NT2/D1 (cell line): ENCODE measurements at regions not wholly inside any gene's neighbourhood (a gene's known extent, or its start where the extent isn't known, plus 50 kb on each side); places are given as distances from the start of the nearest gene placed in this dataset.

Experiments
- YY1 ChIP-seq: IDR thresholded peaks from 2 replicates; pipeline ENCODE4 v1.6.1; 2011; ENCODE audit not compliant: insufficient read length, insufficient read depth
- ZNF274 ChIP-seq: IDR thresholded peaks from 2 replicates; pipeline ENCODE4 v1.6.1; 2011; ENCODE audit warnings: mild to moderate bottlenecking, low read depth, low read length

GRCh38 chr18:67222887-67223286 lies 293.6 kb downstream of the DSEL start:
- TF ChIP-seq ZNF274 (no peak), YY1 (no peak)
